Chondrocyte (in vitro differentiated cells): ENCODE measurements at regions not wholly inside any gene's neighbourhood (a gene's known extent, or its start where the extent isn't known, plus 50 kb on each side); places are given as distances from the start of the nearest gene placed in this dataset.

Experiments used
- DNase-seq: peaks from one replicate; pipeline ENCODE4 v3.0.0; 2021; ENCODE audit warnings: mixed read lengths, low spot score
- H3K27ac Mint-ChIP-seq: one replicate; pipeline ENCODE4 v1.8.0; 2021; ENCODE audit warnings: mild to moderate bottlenecking, moderate library complexity, mixed read lengths; ENCODE audit not compliant: unreplicated experiment
- H3K27me3 Mint-ChIP-seq: 2 replicates; pipeline ENCODE4 v1.8.0; 2021; ENCODE audit warnings: low read depth, mixed read lengths
- H3K36me3 Mint-ChIP-seq: 2 replicates; pipeline ENCODE4 v1.8.0; 2021; ENCODE audit warnings: low read depth, mixed read lengths
- H3K4me1 Mint-ChIP-seq: 2 replicates; pipeline ENCODE4 v1.8.0; 2021; ENCODE audit warnings: low read depth, mild to moderate bottlenecking, mixed read lengths
- H3K4me3 Mint-ChIP-seq: one replicate; pipeline ENCODE4 v1.8.0; 2021; ENCODE audit warnings: mild to moderate bottlenecking, moderate library complexity, mixed read lengths; ENCODE audit not compliant: unreplicated experiment
- H3K9me3 Mint-ChIP-seq: 2 replicates; pipeline ENCODE4 v1.8.0; 2021; ENCODE audit warnings: low read depth, mixed read lengths
- CTCF ChIP-seq: fragments of 200-600 bp; sonication (generic); IDR thresholded peaks from 2 replicates; pipeline ENCODE4 v1.5.0; 2021; ENCODE audit warnings: antibody characterized with exemption, mild to moderate bottlenecking, moderate library complexity

- DNase-seq = no peak
- H3K4me3 Mint-ChIP-seq = no peak overlapping the region
- H3K4me1 Mint-ChIP-seq = peaks cover 20% of the 10 kb centered on the region
- H3K27me3 Mint-ChIP-seq = no peaks in the 10 kb centered on the region
- H3K9me3 Mint-ChIP-seq = no peaks in the 10 kb centered on the region
- peak overlapping the region; percentile 15 for H3K27ac Mint-ChIP-seq
- H3K36me3 Mint-ChIP-seq = peaks cover 2% of the 10 kb centered on the region
- no peak for TF ChIP-seq CTCF
These were observed 119.3 kb upstream of the CACNA2D1 start for GRCh38 chr7:82562716-82563404.

GRCh38 chr7:82559193-82559805, 115.7 kb upstream of the CACNA2D1 start:
- Mint-ChIP-seq H3K36me3 (peaks cover 3% of the 10 kb centered on the region), H3K4me3 (no peak overlapping the region), H3K27me3 (no peaks in the 10 kb centered on the region), H3K4me1 (peaks cover 10% of the 10 kb centered on the region), H3K27ac (no peak overlapping the region), H3K9me3 (peaks cover 14% of the 10 kb centered on the region)
- DNase-seq = no peak
- TF ChIP-seq CTCF = no peak

GRCh38 chr7:82549616-82550285, 106.2 kb upstream of the CACNA2D1 start:
- Mint-ChIP-seq H3K9me3 (peaks cover 20% of the 10 kb centered on the region), H3K36me3 (peaks cover 9% of the 10 kb centered on the region), H3K4me1 (no peaks in the 10 kb centered on the region), H3K4me3 (no peak overlapping the region), H3K27ac (no peak overlapping the region), H3K27me3 (no peaks in the 10 kb centered on the region)
- DNase-seq = no peak
- no peak for TF ChIP-seq CTCF

- H3K4me1 Mint-ChIP-seq = no peaks in the 10 kb centered on the region
- H3K27ac Mint-ChIP-seq = no peak overlapping the region
- peaks cover 3% of the 10 kb centered on the region for H3K36me3 Mint-ChIP-seq
- no peak for DNase-seq
- H3K4me3 Mint-ChIP-seq = no peak overlapping the region
- peaks cover 11% of the 10 kb centered on the region for H3K9me3 Mint-ChIP-seq
- no peak for TF ChIP-seq CTCF
- H3K27me3 Mint-ChIP-seq = no peaks in the 10 kb centered on the region
These were observed 104.6 kb upstream of the CACNA2D1 start for GRCh38 chr7:82548141-82548688.

GRCh38 chr7:82542665-82543064, 99.1 kb upstream of the CACNA2D1 start:
- Mint-ChIP-seq H3K27me3 (no peaks in the 10 kb centered on the region), H3K4me1 (peaks cover 4% of the 10 kb centered on the region), H3K27ac (no peak overlapping the region), H3K9me3 (no peaks in the 10 kb centered on the region), H3K36me3 (no peaks in the 10 kb centered on the region), H3K4me3 (no peak overlapping the region)
- no peak for TF ChIP-seq CTCF
- DNase-seq = no peak
